ENCODE measurements at regions not wholly inside any gene's neighbourhood (a gene's known extent, or its start where the extent isn't known, plus 50 kb on each side); places are given as distances from the start of the nearest gene placed in this dataset.

- Histone ChIP-seq H3K9me3 (replicated peaks; ENCODE audit: control insufficient read depth, insufficient read depth, low read length) (no peaks in the 10 kb centered on the region; the same call in 2 of the 3 replicates), H3K4me1 (ENCODE audit: control insufficient read depth, insufficient read depth, low read length) (no peaks in the 10 kb centered on the region), H3K79me2 (ENCODE audit: control insufficient read depth, insufficient read depth, low read length) (no peaks in the 10 kb centered on the region), H2AFZ (ENCODE audit: control insufficient read depth, low read depth, low read length) (no peak overlapping the region), H3K9ac (ENCODE audit: control insufficient read depth, insufficient read depth, low read length) (no peak overlapping the region), H3K4me3 (no peak overlapping the region), H3K27me3 (replicated peaks in 1 of 2; ENCODE audit: control insufficient read depth in 2 of 2, insufficient read depth in 2 of 2, low read length in 1 of 2) (no peaks in the 10 kb centered on the region), H3K36me3 (ENCODE audit: control insufficient read depth in 2 of 2, insufficient read depth in 2 of 2, low read length in 1 of 2) (no peaks in the 10 kb centered on the region), H4K20me1 (ENCODE audit: control insufficient read depth, insufficient read depth) (no peaks in the 10 kb centered on the region), H3K4me2 (ENCODE audit: control insufficient read depth, insufficient read depth) (no peak overlapping the region), H3K27ac (ENCODE audit: control insufficient read depth, insufficient read depth) (no peak overlapping the region)
- ChIA-PET CTCF (no interaction called here), POLR2A (no interaction called here), SMC1A (ENCODE audit: uncharacterized antibody, unreplicated experiment) (no interaction called here), RAD21 (ENCODE audit: unreplicated experiment) (no interaction called here)
- BruUV-seq (replicated peaks): no TSS peak
- in situ Hi-C loops (cut with MboI): no loop called here
- FAIRE-seq (no peak), ATAC-seq (no peak), DNase-seq (ENCODE audit: low read depth, low spot score) (no peak)
- WGBS (ENCODE audit: insufficient coverage, insufficient replicate concordance, low lambda C conversion rate, missing lambda C conversion rate): 4% methylated on average over 4 of the region's 4 CpGs
- no peak for TF ChIP-seq ZSCAN29 (IDR thresholded peaks at IDR 0.05)
- TF ChIP-seq STAT1 (conservative IDR thresholded peaks at IDR 0.05): no peak
- TF ChIP-seq, protein P1, sequence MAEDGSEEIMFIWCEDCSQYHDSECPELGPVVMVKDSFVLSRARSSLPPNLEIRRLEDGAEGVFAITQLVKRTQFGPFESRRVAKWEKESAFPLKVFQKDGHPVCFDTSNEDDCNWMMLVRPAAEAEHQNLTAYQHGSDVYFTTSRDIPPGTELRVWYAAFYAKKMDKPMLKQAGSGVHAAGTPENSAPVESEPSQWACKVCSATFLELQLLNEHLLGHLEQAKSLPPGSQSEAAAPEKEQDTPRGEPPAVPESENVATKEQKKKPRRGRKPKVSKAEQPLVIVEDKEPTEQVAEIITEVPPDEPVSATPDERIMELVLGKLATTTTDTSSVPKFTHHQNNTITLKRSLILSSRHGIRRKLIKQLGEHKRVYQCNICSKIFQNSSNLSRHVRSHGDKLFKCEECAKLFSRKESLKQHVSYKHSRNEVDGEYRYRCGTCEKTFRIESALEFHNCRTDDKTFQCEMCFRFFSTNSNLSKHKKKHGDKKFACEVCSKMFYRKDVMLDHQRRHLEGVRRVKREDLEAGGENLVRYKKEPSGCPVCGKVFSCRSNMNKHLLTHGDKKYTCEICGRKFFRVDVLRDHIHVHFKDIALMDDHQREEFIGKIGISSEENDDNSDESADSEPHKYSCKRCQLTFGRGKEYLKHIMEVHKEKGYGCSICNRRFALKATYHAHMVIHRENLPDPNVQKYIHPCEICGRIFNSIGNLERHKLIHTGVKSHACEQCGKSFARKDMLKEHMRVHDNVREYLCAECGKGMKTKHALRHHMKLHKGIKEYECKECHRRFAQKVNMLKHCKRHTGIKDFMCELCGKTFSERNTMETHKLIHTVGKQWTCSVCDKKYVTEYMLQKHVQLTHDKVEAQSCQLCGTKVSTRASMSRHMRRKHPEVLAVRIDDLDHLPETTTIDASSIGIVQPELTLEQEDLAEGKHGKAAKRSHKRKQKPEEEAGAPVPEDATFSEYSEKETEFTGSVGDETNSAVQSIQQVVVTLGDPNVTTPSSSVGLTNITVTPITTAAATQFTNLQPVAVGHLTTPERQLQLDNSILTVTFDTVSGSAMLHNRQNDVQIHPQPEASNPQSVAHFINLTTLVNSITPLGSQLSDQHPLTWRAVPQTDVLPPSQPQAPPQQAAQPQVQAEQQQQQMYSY (CRISPR knock-in tag; IDR thresholded peaks at IDR 0.05): no peak
- no peak for TF ChIP-seq SMAD5 (IDR thresholded peaks at IDR 0.05; ENCODE audit: low read depth)
- TF ChIP-seq, protein P2, sequence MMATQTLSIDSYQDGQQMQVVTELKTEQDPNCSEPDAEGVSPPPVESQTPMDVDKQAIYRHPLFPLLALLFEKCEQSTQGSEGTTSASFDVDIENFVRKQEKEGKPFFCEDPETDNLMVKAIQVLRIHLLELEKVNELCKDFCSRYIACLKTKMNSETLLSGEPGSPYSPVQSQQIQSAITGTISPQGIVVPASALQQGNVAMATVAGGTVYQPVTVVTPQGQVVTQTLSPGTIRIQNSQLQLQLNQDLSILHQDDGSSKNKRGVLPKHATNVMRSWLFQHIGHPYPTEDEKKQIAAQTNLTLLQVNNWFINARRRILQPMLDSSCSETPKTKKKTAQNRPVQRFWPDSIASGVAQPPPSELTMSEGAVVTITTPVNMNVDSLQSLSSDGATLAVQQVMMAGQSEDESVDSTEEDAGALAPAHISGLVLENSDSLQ (IDR thresholded peaks at IDR 0.05): no peak
- no peak for TF ChIP-seq WRNIP1 (IDR thresholded peaks at IDR 0.05; ENCODE audit: borderline replicate concordance, low read depth, low read length)
- no peak for TF ChIP-seq MEF2B (IDR thresholded peaks at IDR 0.05; ENCODE audit: partially characterized antibody, poor library complexity, severe bottlenecking)
- TF ChIP-seq LARP7 (IDR thresholded peaks at IDR 0.05): no peak
- TF ChIP-seq GABPA (IDR thresholded peaks at IDR 0.05; ENCODE audit: low read depth): no peak
- no peak for TF ChIP-seq NR2C2 (IDR thresholded peaks at IDR 0.05; ENCODE audit: borderline replicate concordance, control insufficient read depth, insufficient read length, low read depth)
- no peak for TF ChIP-seq CHD4 (IDR thresholded peaks at IDR 0.05)
- no peak for TF ChIP-seq BHLHE40 (IDR thresholded peaks at IDR 0.05; ENCODE audit: borderline replicate concordance in 1 of 2, low read depth in 2 of 2, low read length in 1 of 2)
- TF ChIP-seq SP1 (IDR thresholded peaks at IDR 0.05; ENCODE audit: low read depth, low read length): no peak
- TF ChIP-seq, protein P3, sequence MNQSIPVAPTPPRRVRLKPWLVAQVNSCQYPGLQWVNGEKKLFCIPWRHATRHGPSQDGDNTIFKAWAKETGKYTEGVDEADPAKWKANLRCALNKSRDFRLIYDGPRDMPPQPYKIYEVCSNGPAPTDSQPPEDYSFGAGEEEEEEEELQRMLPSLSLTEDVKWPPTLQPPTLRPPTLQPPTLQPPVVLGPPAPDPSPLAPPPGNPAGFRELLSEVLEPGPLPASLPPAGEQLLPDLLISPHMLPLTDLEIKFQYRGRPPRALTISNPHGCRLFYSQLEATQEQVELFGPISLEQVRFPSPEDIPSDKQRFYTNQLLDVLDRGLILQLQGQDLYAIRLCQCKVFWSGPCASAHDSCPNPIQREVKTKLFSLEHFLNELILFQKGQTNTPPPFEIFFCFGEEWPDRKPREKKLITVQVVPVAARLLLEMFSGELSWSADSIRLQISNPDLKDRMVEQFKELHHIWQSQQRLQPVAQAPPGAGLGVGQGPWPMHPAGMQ (IDR thresholded peaks at IDR 0.05; ENCODE audit: borderline replicate concordance): no peak
- intact Hi-C loops (cut with micrococcal nuclease; ENCODE audit: unreplicated experiment): no loop called here
Observed at GRCh38 chr5:125673359-125673950, 749.8 kb upstream of the GRAMD2B start.

Data from GM12878 (cell line).